Endothelial cell of umbilical vein (primary cell): ENCODE measurements at regions not wholly inside any gene's neighbourhood (a gene's known extent, or its start where the extent isn't known, plus 50 kb on each side); places are given as distances from the start of the nearest gene placed in this dataset.

Source experiments
- BruUV-seq: library from RNA; stranded (reverse); fragments of 400-500 nt; replicated peaks from 2 replicates; lab custom pipeline; 2021; lab: Mats Ljungman, UMichigan
- CTCF ChIA-PET: fragments of 300-600, 350-600 bp; sonication (Branson Sonifier 250); formaldehyde crosslinking; loops from one replicate; lab custom pipeline; 2021; ENCODE audit warnings: antibody characterized with exemption, inconsistent platforms; lab: Charles Lee
- POLR2A ChIA-PET: fragments of 300-600, 350-600 bp; sonication (Branson Sonifier 250); formaldehyde crosslinking; loops from one replicate; lab custom pipeline; 2021; ENCODE audit warnings: antibody characterized with exemption, inconsistent platforms; lab: Charles Lee
- DNase-seq: peaks from one replicate; pipeline ENCODE4 v3.0.0-alpha.2; 2011; ENCODE audit warnings: low read depth, low spot score
- FAIRE-seq: peaks from 2 replicates; lab custom pipeline; 2011; peaks lifted over from hg19 to GRCh38; lab: Jason Lieb, UNC
- H2AFZ ChIP-seq: 2 replicates; pipeline ENCODE4 v1.6.0; 2012; ENCODE audit warnings: low read depth, low read length, control low read depth, inconsistent platforms
- H3K27ac ChIP-seq: 2 replicates; pipeline ENCODE4 v1.5.1; 2011; ENCODE audit warnings: low read depth, mild to moderate bottlenecking, control low read depth, low read length, moderate library complexity; ENCODE audit not compliant: insufficient read depth
- H3K27me3 ChIP-seq, 2 experiments: 2 replicates each; pipeline versions ENCODE4 v1.6.0 to v1.6.1; 2011; ENCODE audit warnings: low read length in 2 of 2, mixed read lengths in 1 of 2; ENCODE audit not compliant: control insufficient read depth in 2 of 2, insufficient read depth in 2 of 2
- H3K36me3 ChIP-seq, 2 experiments: 2 replicates in 1 of 2; 3 replicates in 1 of 2; pipeline ENCODE4 v1.5.1; 2011; ENCODE audit warnings: low read length in 2 of 2, mild to moderate bottlenecking in 1 of 2, moderate library complexity in 1 of 2; ENCODE audit not compliant: control insufficient read depth in 2 of 2, insufficient read depth in 2 of 2; ENCODE audit errors: extremely low read depth in 1 of 2
- H3K4me1 ChIP-seq: 3 replicates; pipeline ENCODE4 v1.5.1; 2011; ENCODE audit warnings: mild to moderate bottlenecking, low read length; ENCODE audit not compliant: control insufficient read depth, insufficient read depth; ENCODE audit errors: extremely low read depth
- H3K4me2 ChIP-seq: 2 replicates; pipeline ENCODE4 v1.6.1; 2011; ENCODE audit warnings: low read length, control low read depth, mixed read lengths; ENCODE audit not compliant: insufficient read depth
- H3K4me3 ChIP-seq, 3 experiments: fragments of 200-600 bp in 1 of 3; sonication (generic), shearing (Covaris generic) in 1 of 3; replicated peaks in 1 of 3; 2 replicates each; pipeline ENCODE4 v1.5.1; 2011 to 2016; ENCODE audit warnings: control low read depth in 3 of 3, low read length in 3 of 3, mild to moderate bottlenecking in 2 of 3, inconsistent platforms in 1 of 3, low read depth in 1 of 3, moderate library complexity in 1 of 3; ENCODE audit not compliant: insufficient read depth in 1 of 3
- H3K79me2 ChIP-seq: 2 replicates; pipeline ENCODE4 v1.6.0; 2012; ENCODE audit warnings: low read length, inconsistent platforms; ENCODE audit not compliant: control insufficient read depth, insufficient read depth
- H3K9ac ChIP-seq: replicated peaks from 2 replicates; pipeline ENCODE3; 2011; ENCODE audit warnings: low read length, control low read depth; ENCODE audit not compliant: insufficient read depth; ENCODE audit errors: extremely low read depth
- H3K9me1 ChIP-seq: replicated peaks from 3 replicates; pipeline ENCODE4 v1.6.0; 2011; ENCODE audit warnings: mild to moderate bottlenecking, low read length; ENCODE audit not compliant: control insufficient read depth, insufficient read depth; ENCODE audit errors: extremely low read depth
- H3K9me3 ChIP-seq: replicated peaks from 2 replicates; pipeline ENCODE4 v1.5.1; 2012; ENCODE audit warnings: low read length, inconsistent platforms; ENCODE audit not compliant: control insufficient read depth, insufficient read depth
- H4K20me1 ChIP-seq: replicated peaks from 2 replicates; pipeline ENCODE3; 2011; ENCODE audit warnings: mild to moderate bottlenecking, low read length; ENCODE audit not compliant: control insufficient read depth, insufficient read depth; ENCODE audit errors: extremely low read depth
- EZH2 ChIP-seq: IDR thresholded peaks from 2 replicates; pipeline ENCODE4 v1.6.1; 2012; ENCODE audit warnings: borderline replicate concordance, low read depth, mild to moderate bottlenecking, moderate library complexity, low read length, inconsistent platforms; ENCODE audit not compliant: severe bottlenecking
- FOS ChIP-seq: IDR thresholded peaks from 2 replicates; pipeline ENCODE4 v1.6.1; 2011; ENCODE audit warnings: mild to moderate bottlenecking, low read length, moderate library complexity, borderline replicate concordance; ENCODE audit not compliant: insufficient read depth
- GATA2 ChIP-seq: IDR thresholded peaks from 2 replicates; pipeline ENCODE4 v1.7.0; 2011; ENCODE audit warnings: low read depth, mild to moderate bottlenecking, moderate library complexity, mixed read lengths, low read length; ENCODE audit not compliant: insufficient read length, insufficient read depth
- JUN ChIP-seq: IDR thresholded peaks from 2 replicates; pipeline ENCODE4 v1.6.1; 2011; ENCODE audit warnings: borderline replicate concordance, low read depth; ENCODE audit not compliant: insufficient read length, insufficient read depth
- MYC ChIP-seq: IDR thresholded peaks from one replicate; pipeline ENCODE4 v1.6.1; 2011; ENCODE audit warnings: mild to moderate bottlenecking, low read depth, low read length
- POLR2A ChIP-seq: IDR thresholded peaks from 2 replicates; pipeline ENCODE4 v1.6.1; 2012; ENCODE audit warnings: low read depth, mild to moderate bottlenecking, control low read depth, low read length
- POLR2AphosphoS5 ChIP-seq: IDR thresholded peaks from 2 replicates; pipeline ENCODE4 v1.6.1; 2012; ENCODE audit warnings: low read depth, mild to moderate bottlenecking, control low read depth, low read length, moderate library complexity; ENCODE audit not compliant: insufficient read depth
- dilution Hi-C: fragments of 300-500 bp; cut with MboI; formaldehyde crosslinking; loops from one replicate; pipeline ENCODE4 v1.15.0; 2019; ENCODE audit warnings: low sequenced_read_pairs; ENCODE audit not compliant: extremely low pct_ligation_motif_present
- intact Hi-C: fragments of 100-400 bp; cut with micrococcal nuclease; formaldehyde crosslinking; loops from one replicate; pipeline ENCODE4 v1.10.0; 2022
- TF ChIP-seq, protein P1 (sequence below): IDR thresholded peaks from 2 replicates; pipeline ENCODE4 v1.6.1; 2011; ENCODE audit not compliant: insufficient read depth, insufficient read length
- TF ChIP-seq, protein P2 (sequence below), 2 donors: IDR thresholded peaks; 1 replicate in 1 of 2; 2 replicates in 1 of 2; pipeline ENCODE4 v1.5.1; 2011; ENCODE audit warnings: low read length in 2 of 2, mild to moderate bottlenecking in 2 of 2, moderate library complexity in 2 of 2, control low read depth in 1 of 2, inconsistent platforms in 1 of 2, low read depth in 1 of 2; ENCODE audit not compliant: insufficient read depth in 1 of 2; ENCODE audit errors: extremely low read depth in 1 of 2

DNA sequence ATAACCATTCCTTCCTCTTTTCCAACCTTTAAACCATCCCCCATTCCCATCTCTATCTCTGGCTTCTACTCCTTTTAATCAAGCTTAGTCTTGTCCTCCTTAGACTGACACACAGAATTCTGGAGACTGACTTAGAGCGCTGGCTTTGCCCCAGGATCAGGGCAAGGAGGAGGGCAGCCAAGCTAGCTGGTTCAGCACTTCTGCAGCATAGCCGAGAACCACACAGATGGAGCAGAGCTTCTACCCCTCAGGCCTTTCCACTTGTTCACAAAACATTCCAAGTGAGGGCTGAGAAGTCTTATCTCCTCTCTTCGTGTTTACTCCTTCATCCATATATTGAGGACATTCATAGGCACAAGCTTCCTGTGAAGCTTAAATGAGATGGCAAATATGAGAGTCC is 246.5 kb upstream of the PEX5L start:
- no TSS peak for BruUV-seq
- no peak overlapping the region for H3K9ac ChIP-seq
- FAIRE-seq (no peak), DNase-seq (no peak)
- dilution Hi-C loops (no loop called here), intact Hi-C loops (no loop called here)
- ChIA-PET CTCF (no interaction called here), POLR2A (no interaction called here)
- no peaks in the 10 kb centered on the region for H3K27me3 ChIP-seq
- H3K27ac ChIP-seq, result no peak overlapping the region
- TF ChIP-seq, protein P1, sequence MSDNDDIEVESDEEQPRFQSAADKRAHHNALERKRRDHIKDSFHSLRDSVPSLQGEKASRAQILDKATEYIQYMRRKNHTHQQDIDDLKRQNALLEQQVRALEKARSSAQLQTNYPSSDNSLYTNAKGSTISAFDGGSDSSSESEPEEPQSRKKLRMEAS, result no peak
- TF ChIP-seq POLR2A, result no peak
- no peak for TF ChIP-seq FOS
- TF ChIP-seq POLR2AphosphoS5, result no peak
- no peak for TF ChIP-seq EZH2
- TF ChIP-seq GATA2, result no peak
- TF ChIP-seq JUN, result no peak
- no peak for TF ChIP-seq MYC
- TF ChIP-seq, protein P2, sequence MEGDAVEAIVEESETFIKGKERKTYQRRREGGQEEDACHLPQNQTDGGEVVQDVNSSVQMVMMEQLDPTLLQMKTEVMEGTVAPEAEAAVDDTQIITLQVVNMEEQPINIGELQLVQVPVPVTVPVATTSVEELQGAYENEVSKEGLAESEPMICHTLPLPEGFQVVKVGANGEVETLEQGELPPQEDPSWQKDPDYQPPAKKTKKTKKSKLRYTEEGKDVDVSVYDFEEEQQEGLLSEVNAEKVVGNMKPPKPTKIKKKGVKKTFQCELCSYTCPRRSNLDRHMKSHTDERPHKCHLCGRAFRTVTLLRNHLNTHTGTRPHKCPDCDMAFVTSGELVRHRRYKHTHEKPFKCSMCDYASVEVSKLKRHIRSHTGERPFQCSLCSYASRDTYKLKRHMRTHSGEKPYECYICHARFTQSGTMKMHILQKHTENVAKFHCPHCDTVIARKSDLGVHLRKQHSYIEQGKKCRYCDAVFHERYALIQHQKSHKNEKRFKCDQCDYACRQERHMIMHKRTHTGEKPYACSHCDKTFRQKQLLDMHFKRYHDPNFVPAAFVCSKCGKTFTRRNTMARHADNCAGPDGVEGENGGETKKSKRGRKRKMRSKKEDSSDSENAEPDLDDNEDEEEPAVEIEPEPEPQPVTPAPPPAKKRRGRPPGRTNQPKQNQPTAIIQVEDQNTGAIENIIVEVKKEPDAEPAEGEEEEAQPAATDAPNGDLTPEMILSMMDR (IDR thresholded peaks at IDR 0.05; ENCODE audit: extremely low read depth in 1 of 2, insufficient read depth in 1 of 2, low read depth in 1 of 2, low read length in 2 of 2), result no peak
- no peak overlapping the region for H3K4me3 ChIP-seq
- no peaks in the 10 kb centered on the region for H3K9me1 ChIP-seq
- no peaks in the 10 kb centered on the region for H4K20me1 ChIP-seq
- H3K79me2 ChIP-seq, result no peaks in the 10 kb centered on the region
- no peak overlapping the region for H2AFZ ChIP-seq
- H3K9me3 ChIP-seq, result peaks cover 2% of the 10 kb centered on the region
- no peaks in the 10 kb centered on the region for H3K36me3 ChIP-seq
- H3K4me1 ChIP-seq, result no peaks in the 10 kb centered on the region
- H3K4me2 ChIP-seq, result no peak overlapping the region
